Fibroblast of mammary gland (primary cell): ENCODE measurements at regions not wholly inside any gene's neighbourhood (a gene's known extent, or its start where the extent isn't known, plus 50 kb on each side); places are given as distances from the start of the nearest gene placed in this dataset.

Source experiments
- DNase-seq: peaks from one replicate; pipeline ENCODE4 v3.0.0-alpha.2; 2010; ENCODE audit warnings: low read depth
- H3K4me3 ChIP-seq: 2 replicates; pipeline ENCODE4 v1.5.1; 2011; ENCODE audit warnings: low read depth, mild to moderate bottlenecking, low read length, moderate library complexity; ENCODE audit not compliant: control insufficient read depth
- TF ChIP-seq, protein P1 (sequence below): conservative IDR thresholded peaks from 2 replicates; pipeline ENCODE4 v1.5.1; 2011; ENCODE audit warnings: low read depth, low read length, inconsistent platforms; ENCODE audit not compliant: control insufficient read depth, insufficient read depth

DNA sequence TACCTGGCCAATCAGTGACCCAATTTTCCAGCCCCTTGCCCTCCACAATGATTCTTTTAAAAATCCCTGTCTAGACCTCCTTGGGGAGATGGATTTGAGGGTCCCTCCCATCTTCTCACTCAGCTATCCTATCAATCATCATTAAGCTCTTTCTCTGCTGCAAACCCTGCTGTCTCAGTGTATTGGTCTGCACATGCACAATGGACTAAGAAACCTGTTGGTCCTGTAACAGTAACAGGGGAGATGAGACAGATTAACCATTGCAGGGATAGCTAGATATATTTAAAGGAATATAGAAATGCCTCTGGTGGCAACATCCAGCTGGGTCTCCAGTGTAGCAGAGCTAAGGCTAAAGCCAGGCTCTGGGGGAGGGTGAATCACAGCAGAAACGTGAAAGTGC is 74.6 kb upstream of the CHRNA7 start:
- DNase-seq = no peak
- TF ChIP-seq, protein P1, sequence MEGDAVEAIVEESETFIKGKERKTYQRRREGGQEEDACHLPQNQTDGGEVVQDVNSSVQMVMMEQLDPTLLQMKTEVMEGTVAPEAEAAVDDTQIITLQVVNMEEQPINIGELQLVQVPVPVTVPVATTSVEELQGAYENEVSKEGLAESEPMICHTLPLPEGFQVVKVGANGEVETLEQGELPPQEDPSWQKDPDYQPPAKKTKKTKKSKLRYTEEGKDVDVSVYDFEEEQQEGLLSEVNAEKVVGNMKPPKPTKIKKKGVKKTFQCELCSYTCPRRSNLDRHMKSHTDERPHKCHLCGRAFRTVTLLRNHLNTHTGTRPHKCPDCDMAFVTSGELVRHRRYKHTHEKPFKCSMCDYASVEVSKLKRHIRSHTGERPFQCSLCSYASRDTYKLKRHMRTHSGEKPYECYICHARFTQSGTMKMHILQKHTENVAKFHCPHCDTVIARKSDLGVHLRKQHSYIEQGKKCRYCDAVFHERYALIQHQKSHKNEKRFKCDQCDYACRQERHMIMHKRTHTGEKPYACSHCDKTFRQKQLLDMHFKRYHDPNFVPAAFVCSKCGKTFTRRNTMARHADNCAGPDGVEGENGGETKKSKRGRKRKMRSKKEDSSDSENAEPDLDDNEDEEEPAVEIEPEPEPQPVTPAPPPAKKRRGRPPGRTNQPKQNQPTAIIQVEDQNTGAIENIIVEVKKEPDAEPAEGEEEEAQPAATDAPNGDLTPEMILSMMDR = no peak
- no peak overlapping the region for H3K4me3 ChIP-seq

DNA sequence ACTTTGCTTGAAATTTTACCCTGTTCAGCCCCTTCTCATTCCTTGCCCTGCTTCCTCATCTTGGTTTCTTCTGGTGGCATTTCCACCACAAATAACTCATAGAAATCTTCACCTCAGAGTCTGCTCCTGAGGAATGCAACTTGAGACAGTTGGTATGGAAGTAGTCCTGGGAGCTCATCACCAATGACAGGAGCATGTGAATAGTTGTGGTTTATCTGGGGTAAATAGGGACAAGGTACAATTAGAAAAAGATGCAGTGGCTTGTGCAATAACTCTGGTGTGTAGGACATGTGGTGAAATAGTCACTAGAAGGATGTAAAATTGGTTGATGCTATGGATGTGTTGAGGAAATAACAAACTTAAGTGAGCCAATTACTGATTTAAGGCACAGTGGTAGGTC is 72.7 kb upstream of the CHRNA7 start:
- TF ChIP-seq, protein P1 = no peak
- no peak for DNase-seq
- no peak overlapping the region for H3K4me3 ChIP-seq

DNA sequence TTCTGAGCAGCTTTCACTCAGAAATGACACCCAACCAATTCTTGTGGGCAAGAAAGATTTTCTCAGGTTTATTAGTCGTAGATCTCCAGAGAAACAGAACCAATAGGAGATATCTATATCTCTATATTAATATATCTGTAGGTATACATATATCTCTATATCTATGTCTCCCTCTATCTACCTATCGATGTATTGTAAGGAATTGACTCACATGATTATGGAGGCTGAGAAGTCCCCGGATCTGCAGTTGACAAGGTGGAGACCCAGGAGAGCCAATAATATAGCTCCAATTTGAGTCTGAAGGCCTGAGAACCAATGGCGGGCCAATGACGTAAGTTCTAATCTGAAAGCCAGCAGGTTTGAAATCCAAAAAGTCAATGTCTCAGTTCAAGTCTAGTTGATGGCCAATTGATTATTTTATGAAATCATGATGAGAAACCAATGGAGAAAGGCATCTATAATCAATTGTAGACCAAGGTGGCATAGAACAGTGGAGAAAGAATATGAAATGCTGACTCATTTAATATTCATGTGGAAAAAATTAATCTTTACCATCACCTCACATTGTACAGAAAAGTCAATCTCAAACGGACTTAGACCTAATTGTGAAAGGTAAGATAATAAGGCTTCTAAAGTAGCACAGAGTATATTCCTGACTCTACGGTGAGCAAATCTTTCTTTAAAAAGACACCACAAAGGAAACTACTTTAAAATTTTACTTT is 65.6 kb upstream of the CHRNA7 start:
- TF ChIP-seq, protein P1 = no peak
- DNase-seq = no peak
- H3K4me3 ChIP-seq = no peak overlapping the region

DNA sequence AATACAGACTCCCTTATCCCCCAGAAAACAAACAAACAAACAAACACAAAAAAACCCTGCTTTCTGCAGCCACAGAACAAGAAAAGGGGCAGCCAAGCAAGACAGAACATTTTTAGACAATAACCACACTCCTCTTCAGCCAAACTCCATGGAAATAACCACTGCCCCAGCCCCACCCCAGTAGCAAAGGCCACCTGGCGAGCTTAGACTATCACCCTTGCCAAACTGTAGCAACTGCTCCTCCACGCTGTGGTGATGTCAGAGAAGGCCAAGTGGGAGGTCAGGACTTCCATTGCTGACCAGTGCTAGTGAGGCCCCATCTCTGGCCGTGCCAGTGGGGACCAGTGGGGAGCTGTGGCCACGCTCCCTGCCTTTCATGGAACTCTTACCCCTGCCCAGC is 60.3 kb upstream of the CHRNA7 start:
- H3K4me3 ChIP-seq = no peak overlapping the region
- TF ChIP-seq, protein P1 = no peak
- DNase-seq = no peak

DNA sequence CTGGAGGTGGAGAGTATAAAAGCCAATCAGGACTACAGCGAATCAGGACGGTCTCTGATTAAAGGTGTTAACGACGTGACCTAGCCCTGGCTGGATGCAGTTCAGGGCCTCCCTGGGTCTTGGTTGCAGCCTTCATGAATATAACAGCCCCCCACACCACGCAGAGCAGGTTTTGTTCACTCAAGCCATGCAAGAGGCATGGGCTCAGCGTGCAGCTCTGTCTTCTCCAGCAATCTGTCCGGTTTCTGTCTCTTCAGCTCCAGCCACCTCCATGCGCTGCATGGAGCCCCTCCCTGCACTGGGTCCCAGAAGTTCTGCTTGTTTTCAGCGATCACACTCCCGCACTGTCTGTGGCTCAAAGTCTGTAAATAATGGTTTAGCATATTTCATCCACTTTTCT is 57.1 kb upstream of the CHRNA7 start:
- H3K4me3 ChIP-seq = no peak overlapping the region
- no peak for DNase-seq
- TF ChIP-seq, protein P1 = no peak

DNA sequence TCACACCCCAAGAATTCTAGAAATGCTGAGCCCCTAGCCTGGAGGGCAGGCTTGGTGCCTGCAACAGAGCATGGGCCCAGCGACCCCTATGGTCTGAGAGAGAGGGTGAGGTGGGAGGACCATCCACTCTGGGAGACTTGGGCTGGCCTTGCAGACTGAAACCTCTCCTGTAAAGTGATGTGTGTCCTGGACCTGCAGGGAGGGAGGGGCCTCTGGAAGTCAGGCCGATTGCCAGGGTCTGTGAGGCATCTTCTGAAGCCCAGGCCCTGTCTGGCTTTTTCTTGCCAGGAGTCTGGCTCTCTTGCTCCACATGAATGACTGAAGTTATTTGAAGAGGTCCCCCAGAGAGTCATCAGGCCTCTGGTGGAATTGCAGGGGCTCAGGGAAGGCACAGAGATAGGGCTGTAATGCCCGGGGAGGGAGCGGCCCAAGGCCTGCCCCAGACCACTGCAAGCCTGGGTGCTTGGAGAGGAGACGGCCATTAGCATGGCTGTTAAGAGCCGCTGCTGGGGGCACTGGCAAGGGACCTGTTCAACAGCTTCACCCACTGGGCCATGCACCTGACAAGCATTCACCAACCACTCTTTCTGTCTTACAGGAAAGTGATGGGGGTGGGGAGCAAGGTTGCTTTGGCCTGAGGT is 56.0 kb upstream of the CHRNA7 start:
- DNase-seq = no peak
- H3K4me3 ChIP-seq = no peak overlapping the region
- TF ChIP-seq, protein P1 = no peak
